PC-3 (cell line): ENCODE measurements at regions not wholly inside any gene's neighbourhood (a gene's known extent, or its start where the extent isn't known, plus 50 kb on each side); places are given as distances from the start of the nearest gene placed in this dataset.

Experiments used
- EZH2 ChIP-seq: fragments of 300-600 bp; sonication (generic); IDR thresholded peaks from one replicate; pipeline ENCODE4 v1.6.1; 2017; ENCODE audit warnings: antibody characterized with exemption, mild to moderate bottlenecking, low read length; ENCODE audit not compliant: unreplicated experiment
- EZH2phosphoT487 ChIP-seq: fragments of 300-600 bp; sonication (generic); IDR thresholded peaks from 2 replicates; pipeline ENCODE4 v1.6.1; 2018; ENCODE audit warnings: mild to moderate bottlenecking, antibody characterized with exemption, low read length, borderline replicate concordance
- TF ChIP-seq, protein P1 (sequence below): fragments of 300-600 bp; sonication (generic); conservative IDR thresholded peaks from 2 replicates; pipeline ENCODE4 v1.5.1; 2017; ENCODE audit warnings: antibody characterized with exemption, low read depth, mild to moderate bottlenecking, low read length

DNA sequence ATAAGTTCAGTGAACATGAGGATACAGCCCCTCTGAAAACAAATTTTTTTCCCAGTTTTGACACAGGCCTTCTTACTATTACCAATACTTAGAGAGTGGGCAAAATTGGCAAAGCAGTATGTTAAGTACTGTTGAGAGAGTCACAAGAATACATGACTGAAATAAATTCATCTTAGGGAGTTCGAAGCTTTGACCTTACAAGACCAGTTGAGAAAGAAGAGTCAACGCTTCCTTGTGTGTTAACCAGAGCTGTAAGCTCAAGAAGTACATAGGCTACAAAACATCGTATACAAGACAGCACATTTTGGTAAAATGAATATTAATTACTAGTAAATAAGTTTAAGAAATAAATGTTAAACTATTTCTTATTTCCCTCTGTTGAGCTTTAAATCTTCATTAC is 164.4 kb upstream of the RORA start:
- TF ChIP-seq, protein P1, sequence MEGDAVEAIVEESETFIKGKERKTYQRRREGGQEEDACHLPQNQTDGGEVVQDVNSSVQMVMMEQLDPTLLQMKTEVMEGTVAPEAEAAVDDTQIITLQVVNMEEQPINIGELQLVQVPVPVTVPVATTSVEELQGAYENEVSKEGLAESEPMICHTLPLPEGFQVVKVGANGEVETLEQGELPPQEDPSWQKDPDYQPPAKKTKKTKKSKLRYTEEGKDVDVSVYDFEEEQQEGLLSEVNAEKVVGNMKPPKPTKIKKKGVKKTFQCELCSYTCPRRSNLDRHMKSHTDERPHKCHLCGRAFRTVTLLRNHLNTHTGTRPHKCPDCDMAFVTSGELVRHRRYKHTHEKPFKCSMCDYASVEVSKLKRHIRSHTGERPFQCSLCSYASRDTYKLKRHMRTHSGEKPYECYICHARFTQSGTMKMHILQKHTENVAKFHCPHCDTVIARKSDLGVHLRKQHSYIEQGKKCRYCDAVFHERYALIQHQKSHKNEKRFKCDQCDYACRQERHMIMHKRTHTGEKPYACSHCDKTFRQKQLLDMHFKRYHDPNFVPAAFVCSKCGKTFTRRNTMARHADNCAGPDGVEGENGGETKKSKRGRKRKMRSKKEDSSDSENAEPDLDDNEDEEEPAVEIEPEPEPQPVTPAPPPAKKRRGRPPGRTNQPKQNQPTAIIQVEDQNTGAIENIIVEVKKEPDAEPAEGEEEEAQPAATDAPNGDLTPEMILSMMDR = no peak
- TF ChIP-seq EZH2 = no peak
- TF ChIP-seq EZH2phosphoT487 = no peak
